ENCODE measurements at regions not wholly inside any gene's neighbourhood (a gene's known extent, or its start where the extent isn't known, plus 50 kb on each side); places are given as distances from the start of the nearest gene placed in this dataset.

DNA sequence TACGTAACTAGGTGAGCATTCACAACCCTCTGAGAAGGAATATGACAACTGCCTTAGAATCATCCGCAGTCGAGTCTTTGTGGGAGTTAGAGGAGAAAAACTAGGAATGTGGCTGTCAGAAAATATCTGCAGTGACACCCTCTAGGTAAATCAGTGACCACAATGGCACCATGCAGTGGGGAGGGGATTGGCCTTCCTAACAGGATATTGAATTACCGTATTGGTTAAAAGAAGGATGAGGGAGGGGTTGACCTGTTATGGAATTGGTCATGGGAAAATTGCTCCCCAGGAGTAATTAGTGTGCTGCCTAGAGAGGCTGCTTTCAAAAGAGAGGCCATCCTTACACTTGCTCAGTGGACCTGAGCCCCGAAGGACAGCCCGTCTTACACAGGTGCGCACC lies 205.6 kb upstream of the SOX1 start (continued):
- TF ChIP-seq, protein P1, sequence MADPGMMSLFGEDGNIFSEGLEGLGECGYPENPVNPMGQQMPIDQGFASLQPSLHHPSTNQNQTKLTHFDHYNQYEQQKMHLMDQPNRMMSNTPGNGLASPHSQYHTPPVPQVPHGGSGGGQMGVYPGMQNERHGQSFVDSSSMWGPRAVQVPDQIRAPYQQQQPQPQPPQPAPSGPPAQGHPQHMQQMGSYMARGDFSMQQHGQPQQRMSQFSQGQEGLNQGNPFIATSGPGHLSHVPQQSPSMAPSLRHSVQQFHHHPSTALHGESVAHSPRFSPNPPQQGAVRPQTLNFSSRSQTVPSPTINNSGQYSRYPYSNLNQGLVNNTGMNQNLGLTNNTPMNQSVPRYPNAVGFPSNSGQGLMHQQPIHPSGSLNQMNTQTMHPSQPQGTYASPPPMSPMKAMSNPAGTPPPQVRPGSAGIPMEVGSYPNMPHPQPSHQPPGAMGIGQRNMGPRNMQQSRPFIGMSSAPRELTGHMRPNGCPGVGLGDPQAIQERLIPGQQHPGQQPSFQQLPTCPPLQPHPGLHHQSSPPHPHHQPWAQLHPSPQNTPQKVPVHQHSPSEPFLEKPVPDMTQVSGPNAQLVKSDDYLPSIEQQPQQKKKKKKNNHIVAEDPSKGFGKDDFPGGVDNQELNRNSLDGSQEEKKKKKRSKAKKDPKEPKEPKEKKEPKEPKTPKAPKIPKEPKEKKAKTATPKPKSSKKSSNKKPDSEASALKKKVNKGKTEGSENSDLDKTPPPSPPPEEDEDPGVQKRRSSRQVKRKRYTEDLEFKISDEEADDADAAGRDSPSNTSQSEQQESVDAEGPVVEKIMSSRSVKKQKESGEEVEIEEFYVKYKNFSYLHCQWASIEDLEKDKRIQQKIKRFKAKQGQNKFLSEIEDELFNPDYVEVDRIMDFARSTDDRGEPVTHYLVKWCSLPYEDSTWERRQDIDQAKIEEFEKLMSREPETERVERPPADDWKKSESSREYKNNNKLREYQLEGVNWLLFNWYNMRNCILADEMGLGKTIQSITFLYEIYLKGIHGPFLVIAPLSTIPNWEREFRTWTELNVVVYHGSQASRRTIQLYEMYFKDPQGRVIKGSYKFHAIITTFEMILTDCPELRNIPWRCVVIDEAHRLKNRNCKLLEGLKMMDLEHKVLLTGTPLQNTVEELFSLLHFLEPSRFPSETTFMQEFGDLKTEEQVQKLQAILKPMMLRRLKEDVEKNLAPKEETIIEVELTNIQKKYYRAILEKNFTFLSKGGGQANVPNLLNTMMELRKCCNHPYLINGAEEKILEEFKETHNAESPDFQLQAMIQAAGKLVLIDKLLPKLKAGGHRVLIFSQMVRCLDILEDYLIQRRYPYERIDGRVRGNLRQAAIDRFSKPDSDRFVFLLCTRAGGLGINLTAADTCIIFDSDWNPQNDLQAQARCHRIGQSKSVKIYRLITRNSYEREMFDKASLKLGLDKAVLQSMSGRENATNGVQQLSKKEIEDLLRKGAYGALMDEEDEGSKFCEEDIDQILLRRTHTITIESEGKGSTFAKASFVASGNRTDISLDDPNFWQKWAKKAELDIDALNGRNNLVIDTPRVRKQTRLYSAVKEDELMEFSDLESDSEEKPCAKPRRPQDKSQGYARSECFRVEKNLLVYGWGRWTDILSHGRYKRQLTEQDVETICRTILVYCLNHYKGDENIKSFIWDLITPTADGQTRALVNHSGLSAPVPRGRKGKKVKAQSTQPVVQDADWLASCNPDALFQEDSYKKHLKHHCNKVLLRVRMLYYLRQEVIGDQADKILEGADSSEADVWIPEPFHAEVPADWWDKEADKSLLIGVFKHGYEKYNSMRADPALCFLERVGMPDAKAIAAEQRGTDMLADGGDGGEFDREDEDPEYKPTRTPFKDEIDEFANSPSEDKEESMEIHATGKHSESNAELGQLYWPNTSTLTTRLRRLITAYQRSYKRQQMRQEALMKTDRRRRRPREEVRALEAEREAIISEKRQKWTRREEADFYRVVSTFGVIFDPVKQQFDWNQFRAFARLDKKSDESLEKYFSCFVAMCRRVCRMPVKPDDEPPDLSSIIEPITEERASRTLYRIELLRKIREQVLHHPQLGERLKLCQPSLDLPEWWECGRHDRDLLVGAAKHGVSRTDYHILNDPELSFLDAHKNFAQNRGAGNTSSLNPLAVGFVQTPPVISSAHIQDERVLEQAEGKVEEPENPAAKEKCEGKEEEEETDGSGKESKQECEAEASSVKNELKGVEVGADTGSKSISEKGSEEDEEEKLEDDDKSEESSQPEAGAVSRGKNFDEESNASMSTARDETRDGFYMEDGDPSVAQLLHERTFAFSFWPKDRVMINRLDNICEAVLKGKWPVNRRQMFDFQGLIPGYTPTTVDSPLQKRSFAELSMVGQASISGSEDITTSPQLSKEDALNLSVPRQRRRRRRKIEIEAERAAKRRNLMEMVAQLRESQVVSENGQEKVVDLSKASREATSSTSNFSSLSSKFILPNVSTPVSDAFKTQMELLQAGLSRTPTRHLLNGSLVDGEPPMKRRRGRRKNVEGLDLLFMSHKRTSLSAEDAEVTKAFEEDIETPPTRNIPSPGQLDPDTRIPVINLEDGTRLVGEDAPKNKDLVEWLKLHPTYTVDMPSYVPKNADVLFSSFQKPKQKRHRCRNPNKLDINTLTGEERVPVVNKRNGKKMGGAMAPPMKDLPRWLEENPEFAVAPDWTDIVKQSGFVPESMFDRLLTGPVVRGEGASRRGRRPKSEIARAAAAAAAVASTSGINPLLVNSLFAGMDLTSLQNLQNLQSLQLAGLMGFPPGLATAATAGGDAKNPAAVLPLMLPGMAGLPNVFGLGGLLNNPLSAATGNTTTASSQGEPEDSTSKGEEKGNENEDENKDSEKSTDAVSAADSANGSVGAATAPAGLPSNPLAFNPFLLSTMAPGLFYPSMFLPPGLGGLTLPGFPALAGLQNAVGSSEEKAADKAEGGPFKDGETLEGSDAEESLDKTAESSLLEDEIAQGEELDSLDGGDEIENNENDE (IDR thresholded peaks at IDR 0.05; ENCODE audit: insufficient replicate concordance, low read length): no peak
- TF ChIP-seq ZNF274 (IDR thresholded peaks at IDR 0.05; ENCODE audit: borderline replicate concordance, extremely low read depth, low read length): no peak
- TF ChIP-seq, protein P2, sequence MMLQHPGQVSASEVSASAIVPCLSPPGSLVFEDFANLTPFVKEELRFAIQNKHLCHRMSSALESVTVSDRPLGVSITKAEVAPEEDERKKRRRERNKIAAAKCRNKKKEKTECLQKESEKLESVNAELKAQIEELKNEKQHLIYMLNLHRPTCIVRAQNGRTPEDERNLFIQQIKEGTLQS (IDR thresholded peaks at IDR 0.05; ENCODE audit: insufficient read depth, low read depth, low read length): no peak
